ENCODE measurements at regions not wholly inside any gene's neighbourhood (a gene's known extent, or its start where the extent isn't known, plus 50 kb on each side); places are given as distances from the start of the nearest gene placed in this dataset.
"Not testable (repeated sequence)": the region's sequence is repeated elsewhere in the genome, so short reads cannot be mapped to it uniquely, and the experiment has no call there.

- H3K9me3 ChIP-seq, result peaks cover 10% of the 10 kb centered on the region
- no peak for ATAC-seq (ENCODE audit: insufficient number of reproducible peaks, low FRiP score, low read depth)
- H3K36me3 ChIP-seq, result no peaks in the 10 kb centered on the region
- no peaks in the 10 kb centered on the region for H3K4me1 ChIP-seq (ENCODE audit: control insufficient read depth in 1 of 2, low read depth in 2 of 2)
- H3K4me3 ChIP-seq, result no peak overlapping the region
- TF ChIP-seq CTCF (IDR thresholded peaks at IDR 0.05), result no peak
- no peak overlapping the region for H3K27ac ChIP-seq
- DNase-seq (ENCODE audit: low spot score), result no peak
- H3K27me3 ChIP-seq (replicated peaks; ENCODE audit: insufficient read depth), result no peaks in the 10 kb centered on the region
These were observed 1091.8 kb upstream of the SLIT2 start for GRCh38 chr4:19159874-19160273.

GRCh38 chr4:19158107-19158809 is 1093.4 kb upstream of the SLIT2 start:
- Histone ChIP-seq H3K27me3 (replicated peaks; ENCODE audit: insufficient read depth) (no peaks in the 10 kb centered on the region), H3K36me3 (no peaks in the 10 kb centered on the region), H3K4me3 (no peak overlapping the region), H3K9me3 (peaks cover 15% of the 10 kb centered on the region), H3K4me1 (ENCODE audit: control insufficient read depth in 1 of 2, low read depth in 2 of 2) (no peaks in the 10 kb centered on the region), H3K27ac (no peak overlapping the region)
- DNase-seq (ENCODE audit: low spot score) (no peak), ATAC-seq (ENCODE audit: insufficient number of reproducible peaks, low FRiP score, low read depth) (no peak)
- no peak for TF ChIP-seq CTCF (IDR thresholded peaks at IDR 0.05)

GRCh38 chr4:19156786-19157185 is 1094.9 kb upstream of the SLIT2 start:
- peaks cover 15% of the 10 kb centered on the region for H3K9me3 ChIP-seq
- no peaks in the 10 kb centered on the region for H3K4me1 ChIP-seq (ENCODE audit: control insufficient read depth in 1 of 2, low read depth in 2 of 2)
- no peak for TF ChIP-seq CTCF (IDR thresholded peaks at IDR 0.05)
- no peaks in the 10 kb centered on the region for H3K27me3 ChIP-seq (replicated peaks; ENCODE audit: insufficient read depth)
- ATAC-seq (ENCODE audit: insufficient number of reproducible peaks, low FRiP score, low read depth) (no peak), DNase-seq (ENCODE audit: low spot score) (no peak)
- no peak overlapping the region for H3K27ac ChIP-seq
- no peak overlapping the region for H3K4me3 ChIP-seq
- no peaks in the 10 kb centered on the region for H3K36me3 ChIP-seq

- no peak overlapping the region for H3K27ac ChIP-seq
- no peaks in the 10 kb centered on the region for H3K27me3 ChIP-seq (replicated peaks; ENCODE audit: insufficient read depth)
- no peak for TF ChIP-seq CTCF (IDR thresholded peaks at IDR 0.05)
- no peaks in the 10 kb centered on the region for H3K36me3 ChIP-seq
- no peak for DNase-seq (ENCODE audit: low spot score)
- no peak for ATAC-seq (ENCODE audit: insufficient number of reproducible peaks, low FRiP score, low read depth)
- no peak overlapping the region for H3K4me3 ChIP-seq
- H3K9me3 ChIP-seq, result peaks cover 15% of the 10 kb centered on the region
- no peaks in the 10 kb centered on the region for H3K4me1 ChIP-seq (ENCODE audit: control insufficient read depth in 1 of 2, low read depth in 2 of 2)
These were observed 1096.1 kb upstream of the SLIT2 start for GRCh38 chr4:19155568-19155967.

- not testable (repeated sequence) for H3K4me3 ChIP-seq; ATAC-seq (ENCODE audit: insufficient number of reproducible peaks, low FRiP score, low read depth); H3K4me1 ChIP-seq (ENCODE audit: control insufficient read depth in 1 of 2, low read depth in 2 of 2); H3K36me3 ChIP-seq; DNase-seq (ENCODE audit: low spot score); H3K27ac ChIP-seq; H3K27me3 ChIP-seq (replicated peaks; ENCODE audit: insufficient read depth)
- H3K9me3 ChIP-seq, result peaks cover 15% of the 10 kb centered on the region
These were observed 1097.4 kb upstream of the SLIT2 start for GRCh38 chr4:19154267-19154666.

GRCh38 chr4:19152264-19152663 is 1099.4 kb upstream of the SLIT2 start:
- H3K9me3 ChIP-seq, result peaks cover 15% of the 10 kb centered on the region
- no peak overlapping the region for H3K4me3 ChIP-seq
- ATAC-seq (ENCODE audit: insufficient number of reproducible peaks, low FRiP score, low read depth) (no peak), DNase-seq (ENCODE audit: low spot score) (no peak)
- no peak overlapping the region for H3K27ac ChIP-seq
- no peaks in the 10 kb centered on the region for H3K27me3 ChIP-seq (replicated peaks; ENCODE audit: insufficient read depth)
- TF ChIP-seq CTCF (IDR thresholded peaks at IDR 0.05), result no peak
- no peaks in the 10 kb centered on the region for H3K36me3 ChIP-seq
- no peaks in the 10 kb centered on the region for H3K4me1 ChIP-seq (ENCODE audit: control insufficient read depth in 1 of 2, low read depth in 2 of 2)
